Caco-2 (cell line): ENCODE measurements at regions not wholly inside any gene's neighbourhood (a gene's known extent, or its start where the extent isn't known, plus 50 kb on each side); places are given as distances from the start of the nearest gene placed in this dataset.

Source experiments
- BruUV-seq: library from RNA; stranded (reverse); fragments of 400-500 nt; replicated peaks from 2 replicates; lab custom pipeline; 2021; lab: Mats Ljungman, UMichigan
- CTCF ChIA-PET: fragments of 300-600 bp; sonication (Branson Sonifier 250); formaldehyde crosslinking; loops from one replicate; lab custom pipeline; 2022; ENCODE audit warnings: antibody characterized with exemption; lab: Charles Lee
- POLR2A ChIA-PET: fragments of 300-600 bp; sonication (Branson Sonifier 250); formaldehyde crosslinking; loops from one replicate; lab custom pipeline; 2022; ENCODE audit warnings: antibody characterized with exemption; lab: Charles Lee
- DNase-seq, 2 experiments: peaks; one replicate each; pipeline versions ENCODE4 v3.0.0 to v3.0.0-alpha.2; 2020 to 2022
- H3K27me3 ChIP-seq: replicated peaks from 2 replicates; pipeline ENCODE4 v1.6.0; 2011; ENCODE audit warnings: low read length; ENCODE audit not compliant: control insufficient read depth, insufficient read depth
- H3K36me3 ChIP-seq: 2 replicates; pipeline ENCODE4 v1.5.1; 2011; ENCODE audit warnings: low read length; ENCODE audit not compliant: control insufficient read depth, insufficient read depth
- H3K4me1 ChIP-seq: fragments of 250-450 bp; sonication (Bioruptor Pico); 2 replicates; pipeline ENCODE4 v1.5.1; 2020; ENCODE audit warnings: mild to moderate bottlenecking
- H3K4me3 ChIP-seq: 2 replicates; pipeline ENCODE4 v1.5.1; 2011; ENCODE audit warnings: low read depth, mild to moderate bottlenecking, control low read depth, low read length
- H3K9me3 ChIP-seq: fragments of 250-450 bp; sonication (Bioruptor Pico); 2 replicates; pipeline ENCODE4 v1.5.1; 2020; ENCODE audit warnings: mild to moderate bottlenecking, moderate library complexity
- H3K27ac Mint-ChIP-seq: one replicate; pipeline ENCODE4 v1.8.0; 2022; ENCODE audit warnings: mixed read lengths; ENCODE audit not compliant: unreplicated experiment
- H3K27me3 Mint-ChIP-seq: one replicate; pipeline ENCODE4 v1.8.0; 2022; ENCODE audit warnings: mixed read lengths; ENCODE audit not compliant: insufficient read depth, unreplicated experiment
- H3K36me3 Mint-ChIP-seq: one replicate; pipeline ENCODE4 v1.8.0; 2022; ENCODE audit warnings: mild to moderate bottlenecking, mixed read lengths; ENCODE audit not compliant: insufficient read depth, unreplicated experiment
- H3K4me1 Mint-ChIP-seq: one replicate; pipeline ENCODE4 v1.8.0; 2022; ENCODE audit warnings: low read depth, mixed read lengths; ENCODE audit not compliant: unreplicated experiment
- H3K4me3 Mint-ChIP-seq: one replicate; pipeline ENCODE4 v1.8.0; 2022; ENCODE audit warnings: mild to moderate bottlenecking, moderate library complexity, mixed read lengths; ENCODE audit not compliant: unreplicated experiment
- H3K9me3 Mint-ChIP-seq: one replicate; pipeline ENCODE4 v1.8.0; 2022; ENCODE audit warnings: mixed read lengths; ENCODE audit not compliant: unreplicated experiment
- intact Hi-C: fragments of 100-400 bp; cut with micrococcal nuclease; formaldehyde crosslinking; loops from one replicate; pipeline ENCODE4 v1.10.0; 2022; ENCODE audit not compliant: unreplicated experiment
- TF ChIP-seq, protein P1 (sequence below), 2 experiments: fragments of 200-600 bp in 1 of 2; IDR thresholded peaks; 1 replicate in 1 of 2; 2 replicates in 1 of 2; pipeline versions ENCODE4 v1.5.1 to v1.8.0; 2011 to 2022; ENCODE audit warnings: antibody characterized with exemption in 1 of 2, control low read depth in 1 of 2, inconsistent platforms in 1 of 2, low read depth in 1 of 2, low read length in 1 of 2, mild to moderate bottlenecking in 1 of 2, moderate library complexity in 1 of 2; ENCODE audit not compliant: insufficient read depth in 1 of 2, severe bottlenecking in 1 of 2, unreplicated experiment in 1 of 2

DNA sequence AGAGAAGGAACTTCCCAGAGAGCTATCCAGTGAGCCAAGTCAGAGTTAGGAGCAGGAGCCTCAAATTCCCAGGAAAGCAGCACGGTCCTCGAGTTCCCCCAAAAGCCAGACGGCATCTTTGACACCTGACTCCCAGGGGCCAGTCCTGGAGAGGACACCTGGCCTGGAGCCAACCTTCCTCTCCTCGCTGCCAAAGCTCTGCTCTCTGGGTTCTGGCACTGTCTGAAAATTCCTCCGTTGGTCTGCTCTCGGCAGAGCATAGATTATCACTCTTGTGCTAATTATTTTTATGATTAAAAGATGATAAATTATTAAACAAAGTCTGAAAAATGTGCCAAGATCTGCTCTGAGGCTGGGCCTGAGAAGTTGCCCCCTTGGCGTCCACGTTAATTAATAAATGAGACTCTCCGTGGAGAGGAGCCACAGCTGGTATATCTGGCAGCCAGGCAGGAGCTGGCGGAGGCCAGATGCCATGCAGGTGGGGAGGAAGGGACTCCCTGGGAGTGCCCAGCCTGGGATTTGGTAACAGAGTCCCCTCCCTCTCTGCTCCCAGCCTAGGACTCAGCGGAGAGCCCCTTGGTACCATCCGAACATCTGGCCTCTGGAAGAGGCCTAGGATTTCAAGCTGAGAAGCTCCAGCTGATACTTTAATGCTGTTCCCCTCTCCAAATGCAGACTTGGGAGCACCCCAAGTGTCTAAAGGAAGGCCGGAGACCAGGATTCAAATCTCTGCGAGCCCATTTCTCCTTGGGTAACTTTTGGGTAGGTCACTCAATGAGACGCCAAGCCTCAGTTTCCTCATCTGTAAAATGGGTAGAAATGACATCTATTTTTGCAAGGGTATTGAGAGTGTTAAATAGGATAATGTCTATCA, 163.7 kb upstream of the POU3F1 start:
- intact Hi-C loops: no loop called here
- H3K4me3 ChIP-seq: no peak overlapping the region
- CTCF ChIA-PET: no interaction called here
- DNase-seq: no peak
- H3K4me3 Mint-ChIP-seq: no peak overlapping the region
- POLR2A ChIA-PET: no interaction called here
- no peaks in the 10 kb centered on the region for H3K27me3 ChIP-seq
- no peaks in the 10 kb centered on the region for H3K36me3 ChIP-seq
- H3K27ac Mint-ChIP-seq: no peak overlapping the region
- no peaks in the 10 kb centered on the region for H3K4me1 Mint-ChIP-seq
- H3K9me3 ChIP-seq: no peaks in the 10 kb centered on the region
- H3K9me3 Mint-ChIP-seq: no peaks in the 10 kb centered on the region
- peaks cover 7% of the 10 kb centered on the region for H3K27me3 Mint-ChIP-seq
- H3K4me1 ChIP-seq: no peaks in the 10 kb centered on the region
- BruUV-seq: no TSS peak
- TF ChIP-seq, protein P1, sequence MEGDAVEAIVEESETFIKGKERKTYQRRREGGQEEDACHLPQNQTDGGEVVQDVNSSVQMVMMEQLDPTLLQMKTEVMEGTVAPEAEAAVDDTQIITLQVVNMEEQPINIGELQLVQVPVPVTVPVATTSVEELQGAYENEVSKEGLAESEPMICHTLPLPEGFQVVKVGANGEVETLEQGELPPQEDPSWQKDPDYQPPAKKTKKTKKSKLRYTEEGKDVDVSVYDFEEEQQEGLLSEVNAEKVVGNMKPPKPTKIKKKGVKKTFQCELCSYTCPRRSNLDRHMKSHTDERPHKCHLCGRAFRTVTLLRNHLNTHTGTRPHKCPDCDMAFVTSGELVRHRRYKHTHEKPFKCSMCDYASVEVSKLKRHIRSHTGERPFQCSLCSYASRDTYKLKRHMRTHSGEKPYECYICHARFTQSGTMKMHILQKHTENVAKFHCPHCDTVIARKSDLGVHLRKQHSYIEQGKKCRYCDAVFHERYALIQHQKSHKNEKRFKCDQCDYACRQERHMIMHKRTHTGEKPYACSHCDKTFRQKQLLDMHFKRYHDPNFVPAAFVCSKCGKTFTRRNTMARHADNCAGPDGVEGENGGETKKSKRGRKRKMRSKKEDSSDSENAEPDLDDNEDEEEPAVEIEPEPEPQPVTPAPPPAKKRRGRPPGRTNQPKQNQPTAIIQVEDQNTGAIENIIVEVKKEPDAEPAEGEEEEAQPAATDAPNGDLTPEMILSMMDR (IDR thresholded peaks at IDR 0.05; ENCODE audit: insufficient read depth in 1 of 2, low read depth in 1 of 2, low read length in 1 of 2, severe bottlenecking in 1 of 2, unreplicated experiment in 1 of 2): no peak
- H3K36me3 Mint-ChIP-seq: no peaks in the 10 kb centered on the region

DNA sequence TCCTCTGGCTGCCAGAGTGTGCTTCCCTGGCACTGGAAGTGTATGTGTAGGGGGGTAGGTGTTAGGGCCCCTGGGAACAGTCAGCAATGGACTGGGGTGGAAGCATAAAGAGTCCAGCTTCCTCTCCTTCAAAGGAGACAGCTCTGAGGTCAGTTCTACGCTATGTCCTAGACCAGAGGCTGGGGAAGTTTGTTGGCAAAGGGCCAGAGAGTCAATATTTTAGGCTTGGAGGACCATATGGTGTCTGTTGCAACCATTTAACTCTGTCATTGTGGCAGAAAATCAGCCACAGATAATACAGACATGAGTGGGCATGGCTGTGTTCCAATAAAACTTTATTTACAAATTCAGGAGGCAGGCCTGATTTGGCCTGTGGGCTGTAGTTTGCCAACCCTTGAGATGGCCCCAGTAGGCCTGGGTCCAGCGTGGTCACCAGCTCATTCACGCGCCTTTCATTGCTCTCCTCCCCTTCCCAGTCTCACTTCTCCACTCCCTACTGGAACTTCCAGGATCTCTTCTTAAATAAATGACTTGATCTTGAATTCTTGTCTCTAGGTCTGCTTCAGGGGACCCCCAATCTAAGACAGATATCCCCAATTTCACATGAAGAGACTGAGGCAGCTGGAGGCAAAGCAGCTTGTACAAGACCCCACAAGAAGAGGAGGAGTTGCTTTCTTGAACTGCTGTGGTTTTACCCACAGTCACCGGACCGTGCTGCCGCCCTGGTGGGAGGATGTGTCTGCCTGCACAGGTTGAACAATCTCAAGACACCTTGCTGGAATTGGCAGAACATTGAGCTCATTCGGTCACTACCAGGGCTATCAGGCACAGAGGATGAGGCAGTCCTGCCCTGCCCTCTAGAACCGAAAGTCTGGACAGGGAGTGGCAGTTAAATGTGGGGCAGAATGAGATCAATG, 162.4 kb upstream of the POU3F1 start:
- Histone ChIP-seq H3K36me3 (no peaks in the 10 kb centered on the region), H3K4me3 (no peak overlapping the region), H3K27me3 (no peaks in the 10 kb centered on the region), H3K9me3 (no peaks in the 10 kb centered on the region), H3K4me1 (no peaks in the 10 kb centered on the region)
- DNase-seq: no peak
- intact Hi-C loops: no loop called here
- H3K4me3 Mint-ChIP-seq: no peak overlapping the region
- H3K9me3 Mint-ChIP-seq: no peaks in the 10 kb centered on the region
- ChIA-PET CTCF (no interaction called here), POLR2A (no interaction called here)
- no TSS peak for BruUV-seq
- TF ChIP-seq, protein P1 (IDR thresholded peaks at IDR 0.05; ENCODE audit: insufficient read depth in 1 of 2, low read depth in 1 of 2, low read length in 1 of 2, severe bottlenecking in 1 of 2, unreplicated experiment in 1 of 2): no peak
- no peak overlapping the region for H3K27ac Mint-ChIP-seq
- H3K27me3 Mint-ChIP-seq: peaks cover 4% of the 10 kb centered on the region
- H3K4me1 Mint-ChIP-seq: no peaks in the 10 kb centered on the region
- no peaks in the 10 kb centered on the region for H3K36me3 Mint-ChIP-seq

DNA sequence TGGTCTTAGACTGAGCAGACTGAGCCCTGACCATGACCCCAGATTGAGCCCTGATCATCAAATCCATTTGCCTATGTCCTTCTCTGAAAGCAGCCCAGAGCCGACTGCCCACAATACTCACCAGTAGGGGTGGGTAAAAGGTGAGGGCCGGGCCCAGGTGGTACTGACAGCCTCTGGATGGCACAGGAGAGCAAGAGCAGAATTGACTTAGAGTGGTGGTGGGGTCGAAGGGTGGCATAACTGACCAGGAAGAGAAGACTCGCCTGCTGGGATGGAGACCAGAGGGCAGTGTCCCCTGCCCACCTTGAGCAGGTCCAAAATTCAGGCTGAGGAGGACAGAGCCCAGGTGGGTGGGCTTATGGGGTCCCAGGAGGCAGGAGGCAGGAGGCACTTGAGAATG, 161.3 kb upstream of the POU3F1 start:
- ChIA-PET CTCF (no interaction called here), POLR2A (no interaction called here)
- no peaks in the 10 kb centered on the region for H3K36me3 ChIP-seq
- H3K27ac Mint-ChIP-seq: no peak overlapping the region
- no peaks in the 10 kb centered on the region for H3K9me3 ChIP-seq
- intact Hi-C loops: no loop called here
- H3K4me3 Mint-ChIP-seq: no peak overlapping the region
- H3K27me3 ChIP-seq: no peaks in the 10 kb centered on the region
- TF ChIP-seq, protein P1 (IDR thresholded peaks at IDR 0.05; ENCODE audit: insufficient read depth in 1 of 2, low read depth in 1 of 2, low read length in 1 of 2, severe bottlenecking in 1 of 2, unreplicated experiment in 1 of 2): no peak
- H3K27me3 Mint-ChIP-seq: peaks cover 4% of the 10 kb centered on the region
- no peaks in the 10 kb centered on the region for H3K9me3 Mint-ChIP-seq
- H3K36me3 Mint-ChIP-seq: no peaks in the 10 kb centered on the region
- no TSS peak for BruUV-seq
- DNase-seq: no peak
- H3K4me1 Mint-ChIP-seq: no peaks in the 10 kb centered on the region
- no peaks in the 10 kb centered on the region for H3K4me1 ChIP-seq
- no peak overlapping the region for H3K4me3 ChIP-seq
